ENCODE measurements at regions not wholly inside any gene's neighbourhood (a gene's known extent, or its start where the extent isn't known, plus 50 kb on each side); places are given as distances from the start of the nearest gene placed in this dataset.

DNA sequence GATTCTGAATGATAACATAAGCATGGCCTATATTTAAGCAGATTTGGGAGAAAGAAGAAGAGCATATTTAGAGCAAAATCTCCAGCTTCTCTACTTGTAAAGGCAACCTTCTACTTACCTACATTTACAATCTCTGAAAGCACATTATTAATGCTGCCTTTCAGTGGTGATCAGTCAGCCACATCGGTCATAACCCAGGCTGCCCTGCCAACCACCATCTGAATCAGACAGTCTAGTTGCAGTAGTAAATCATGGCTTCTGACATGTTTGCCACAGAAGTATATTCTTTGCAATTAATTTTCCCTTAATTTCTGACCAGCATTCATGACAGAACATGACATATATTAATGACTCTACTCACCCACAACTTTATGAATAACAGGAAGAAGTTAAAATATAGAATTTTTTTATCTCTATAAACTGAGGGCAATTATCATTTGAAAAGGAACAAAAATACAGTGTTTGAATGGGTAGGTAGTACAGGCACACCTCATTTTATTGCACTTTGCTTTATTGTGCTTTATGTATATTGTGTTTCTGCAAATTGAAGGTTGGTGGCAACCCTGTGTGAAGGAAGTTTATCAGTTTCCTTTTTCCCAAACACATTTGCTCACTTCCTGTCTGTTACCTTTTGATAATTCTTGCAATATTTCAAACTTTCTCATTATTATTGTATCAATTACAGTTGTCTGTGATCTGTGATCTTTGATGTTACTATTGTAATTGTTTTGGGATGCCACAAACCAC is 531.6 kb upstream of the CHAC2 start:
- no peak overlapping the region for H3K4me3 ChIP-seq (ENCODE audit: low read depth, low read length)
- TF ChIP-seq, protein P1, sequence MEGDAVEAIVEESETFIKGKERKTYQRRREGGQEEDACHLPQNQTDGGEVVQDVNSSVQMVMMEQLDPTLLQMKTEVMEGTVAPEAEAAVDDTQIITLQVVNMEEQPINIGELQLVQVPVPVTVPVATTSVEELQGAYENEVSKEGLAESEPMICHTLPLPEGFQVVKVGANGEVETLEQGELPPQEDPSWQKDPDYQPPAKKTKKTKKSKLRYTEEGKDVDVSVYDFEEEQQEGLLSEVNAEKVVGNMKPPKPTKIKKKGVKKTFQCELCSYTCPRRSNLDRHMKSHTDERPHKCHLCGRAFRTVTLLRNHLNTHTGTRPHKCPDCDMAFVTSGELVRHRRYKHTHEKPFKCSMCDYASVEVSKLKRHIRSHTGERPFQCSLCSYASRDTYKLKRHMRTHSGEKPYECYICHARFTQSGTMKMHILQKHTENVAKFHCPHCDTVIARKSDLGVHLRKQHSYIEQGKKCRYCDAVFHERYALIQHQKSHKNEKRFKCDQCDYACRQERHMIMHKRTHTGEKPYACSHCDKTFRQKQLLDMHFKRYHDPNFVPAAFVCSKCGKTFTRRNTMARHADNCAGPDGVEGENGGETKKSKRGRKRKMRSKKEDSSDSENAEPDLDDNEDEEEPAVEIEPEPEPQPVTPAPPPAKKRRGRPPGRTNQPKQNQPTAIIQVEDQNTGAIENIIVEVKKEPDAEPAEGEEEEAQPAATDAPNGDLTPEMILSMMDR (IDR thresholded peaks at IDR 0.05; ENCODE audit: borderline replicate concordance, insufficient read depth, low read depth, low read length), result no peak

- H3K4me3 ChIP-seq (ENCODE audit: low read depth, low read length), result no peak overlapping the region
Observed at GRCh38 chr2:53234548-53234903, 533.1 kb upstream of the CHAC2 start.

GRCh38 chr2:53233759-53234547 is 533.7 kb upstream of the CHAC2 start:
- TF ChIP-seq, protein P1 (IDR thresholded peaks at IDR 0.05; ENCODE audit: borderline replicate concordance, insufficient read depth, low read depth, low read length), result no peak
- no peak overlapping the region for H3K4me3 ChIP-seq (ENCODE audit: low read depth, low read length)

More at GRCh38 chr2:53234548-53234903, 533.1 kb upstream of the CHAC2 start:
- TF ChIP-seq, protein P1 (IDR thresholded peaks at IDR 0.05; ENCODE audit: borderline replicate concordance, insufficient read depth, low read depth, low read length), result no peak

GRCh38 chr2:53231908-53232307 is 535.7 kb upstream of the CHAC2 start:
- TF ChIP-seq, protein P1 (IDR thresholded peaks at IDR 0.05; ENCODE audit: borderline replicate concordance, insufficient read depth, low read depth, low read length), result no peak
- H3K4me3 ChIP-seq (ENCODE audit: low read depth, low read length), result no peak overlapping the region

DNA sequence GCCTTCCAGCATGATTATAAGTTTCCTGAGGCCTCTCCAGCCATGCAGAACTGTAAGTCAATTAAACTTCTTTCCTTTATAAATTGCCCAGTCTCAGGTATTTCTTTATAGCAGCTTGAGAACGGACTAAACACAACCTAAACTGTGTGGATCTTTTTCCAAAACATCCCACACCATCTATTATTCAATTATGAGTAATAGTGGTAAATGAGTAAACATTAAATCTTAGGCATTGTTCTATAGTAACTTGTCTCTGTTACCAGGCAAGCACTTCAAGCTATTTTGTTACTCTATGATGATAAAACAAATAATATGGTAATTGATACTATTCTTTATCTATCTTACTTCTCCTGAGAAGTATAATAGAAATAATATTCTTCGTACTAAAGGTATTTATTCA is 536.9 kb upstream of the CHAC2 start:
- H3K4me3 ChIP-seq (ENCODE audit: low read depth, low read length), result no peak overlapping the region
- TF ChIP-seq, protein P1 (IDR thresholded peaks at IDR 0.05; ENCODE audit: borderline replicate concordance, insufficient read depth, low read depth, low read length), result no peak

GRCh38 chr2:53227535-53227934 is 540.1 kb upstream of the CHAC2 start:
- TF ChIP-seq, protein P1 (IDR thresholded peaks at IDR 0.05; ENCODE audit: borderline replicate concordance, insufficient read depth, low read depth, low read length), result no peak

More at GRCh38 chr2:53227535-53227934, 540.1 kb upstream of the CHAC2 start:
- H3K4me3 ChIP-seq (ENCODE audit: low read depth, low read length), result no peak overlapping the region
